Fibroblast of lung (primary cell): ENCODE measurements at regions not wholly inside any gene's neighbourhood (a gene's known extent, or its start where the extent isn't known, plus 50 kb on each side); places are given as distances from the start of the nearest gene placed in this dataset.

Source experiments
- DNase-seq, 2 donors: peaks; one replicate each; pipeline versions ENCODE4 v3.0.0 to v3.0.0-alpha.2; 2010; ENCODE audit warnings: low read depth in 2 of 2
- H2AFZ ChIP-seq: 2 replicates; pipeline ENCODE4 v1.5.1; 2012; ENCODE audit warnings: low read length, control low read depth, inconsistent platforms
- H3K27ac ChIP-seq: 2 replicates; pipeline ENCODE4 v1.5.1; 2011; ENCODE audit warnings: low read length, control low read depth; ENCODE audit not compliant: insufficient read depth
- H3K27me3 ChIP-seq: 2 replicates; pipeline ENCODE4 v1.5.1; 2011; ENCODE audit warnings: mild to moderate bottlenecking, low read length; ENCODE audit not compliant: control insufficient read depth, insufficient read depth
- H3K36me3 ChIP-seq: 2 replicates; pipeline ENCODE4 v1.5.1; 2011; ENCODE audit warnings: low read length; ENCODE audit not compliant: control insufficient read depth, insufficient read depth
- H3K4me1 ChIP-seq: 2 replicates; pipeline ENCODE4 v1.5.1; 2011; ENCODE audit warnings: low read length; ENCODE audit not compliant: control insufficient read depth, insufficient read depth; ENCODE audit errors: extremely low read depth
- H3K4me2 ChIP-seq: 2 replicates; pipeline ENCODE4 v1.5.1; 2011; ENCODE audit warnings: low read length, control low read depth; ENCODE audit not compliant: insufficient read depth; ENCODE audit errors: extremely low read depth
- H3K4me3 ChIP-seq, 4 experiments: fragments of 200-600 bp in 1 of 4; sonication (generic) in 1 of 4; replicated peaks in 1 of 4; 2 replicates each; pipeline ENCODE4 v1.5.1; 2011 to 2016; ENCODE audit warnings: low read length in 4 of 4, low read depth in 3 of 4, mild to moderate bottlenecking in 3 of 4, control low read depth in 2 of 4, inconsistent platforms in 1 of 4, mixed read lengths in 1 of 4; ENCODE audit not compliant: insufficient read depth in 1 of 4; ENCODE audit errors: control extremely low read depth in 1 of 4
- H3K79me2 ChIP-seq: 2 replicates; pipeline ENCODE4 v1.5.1; 2012; ENCODE audit warnings: mild to moderate bottlenecking, low read length, inconsistent platforms; ENCODE audit not compliant: control insufficient read depth, insufficient read depth
- H3K9ac ChIP-seq: 2 replicates; pipeline ENCODE4 v1.5.1; 2011; ENCODE audit warnings: mild to moderate bottlenecking, low read length, control low read depth; ENCODE audit not compliant: insufficient read depth
- H3K9me3 ChIP-seq: 2 replicates; pipeline ENCODE4 v1.5.1; 2012; ENCODE audit warnings: low read depth, low read length; ENCODE audit not compliant: control insufficient read depth, insufficient read depth
- H4K20me1 ChIP-seq: 2 replicates; pipeline ENCODE4 v1.5.1; 2011; ENCODE audit warnings: low read length; ENCODE audit not compliant: control insufficient read depth, insufficient read depth; ENCODE audit errors: extremely low read depth
- EZH2 ChIP-seq: IDR thresholded peaks from 2 replicates; pipeline ENCODE4 v1.5.1; 2012; ENCODE audit warnings: low read length, control low read depth, mild to moderate bottlenecking; ENCODE audit errors: missing control alignments
- TF ChIP-seq, protein P1 (sequence below), 2 donors: IDR thresholded peaks in 1 of 2; conservative IDR thresholded peaks in 1 of 2; 1 replicate in 1 of 2; 2 replicates in 1 of 2; pipeline ENCODE4 v1.5.1; 2011 to 2012; ENCODE audit warnings: low read length in 2 of 2, control low read depth in 1 of 2, inconsistent platforms in 1 of 2, low read depth in 1 of 2, mild to moderate bottlenecking in 1 of 2

DNA sequence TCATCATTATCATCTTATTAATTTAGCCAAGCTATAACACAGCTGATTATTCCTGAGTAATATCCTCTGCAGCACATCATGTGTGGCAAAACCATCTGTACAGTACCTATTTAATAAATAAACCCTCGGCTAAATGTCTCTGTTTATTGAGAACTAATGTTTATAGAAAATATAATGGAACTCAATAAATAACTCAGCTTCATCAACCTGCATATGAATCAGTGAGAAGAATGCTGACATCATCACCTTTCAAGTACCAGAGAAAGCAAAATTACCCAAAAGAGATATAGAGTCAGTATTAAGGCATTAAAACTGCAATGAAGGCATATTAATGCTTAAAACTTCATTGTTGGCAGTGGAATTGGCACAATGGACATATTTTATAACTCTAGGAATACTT lies 558.3 kb downstream of the PLCL1 start:
- Histone ChIP-seq H2AFZ (no peak overlapping the region), H3K36me3 (no peaks in the 10 kb centered on the region), H4K20me1 (no peaks in the 10 kb centered on the region), H3K27ac (no peak overlapping the region), H3K9ac (no peak overlapping the region), H3K27me3 (no peaks in the 10 kb centered on the region), H3K9me3 (no peaks in the 10 kb centered on the region), H3K4me3 (no peak overlapping the region), H3K4me1 (no peaks in the 10 kb centered on the region), H3K4me2 (no peak overlapping the region), H3K79me2 (no peaks in the 10 kb centered on the region)
- TF ChIP-seq, protein P1, sequence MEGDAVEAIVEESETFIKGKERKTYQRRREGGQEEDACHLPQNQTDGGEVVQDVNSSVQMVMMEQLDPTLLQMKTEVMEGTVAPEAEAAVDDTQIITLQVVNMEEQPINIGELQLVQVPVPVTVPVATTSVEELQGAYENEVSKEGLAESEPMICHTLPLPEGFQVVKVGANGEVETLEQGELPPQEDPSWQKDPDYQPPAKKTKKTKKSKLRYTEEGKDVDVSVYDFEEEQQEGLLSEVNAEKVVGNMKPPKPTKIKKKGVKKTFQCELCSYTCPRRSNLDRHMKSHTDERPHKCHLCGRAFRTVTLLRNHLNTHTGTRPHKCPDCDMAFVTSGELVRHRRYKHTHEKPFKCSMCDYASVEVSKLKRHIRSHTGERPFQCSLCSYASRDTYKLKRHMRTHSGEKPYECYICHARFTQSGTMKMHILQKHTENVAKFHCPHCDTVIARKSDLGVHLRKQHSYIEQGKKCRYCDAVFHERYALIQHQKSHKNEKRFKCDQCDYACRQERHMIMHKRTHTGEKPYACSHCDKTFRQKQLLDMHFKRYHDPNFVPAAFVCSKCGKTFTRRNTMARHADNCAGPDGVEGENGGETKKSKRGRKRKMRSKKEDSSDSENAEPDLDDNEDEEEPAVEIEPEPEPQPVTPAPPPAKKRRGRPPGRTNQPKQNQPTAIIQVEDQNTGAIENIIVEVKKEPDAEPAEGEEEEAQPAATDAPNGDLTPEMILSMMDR (conservative IDR thresholded peaks at IDR 0.05 in 1 of 2, IDR thresholded peaks at IDR 0.05 in 1 of 2; ENCODE audit: low read depth in 1 of 2, low read length in 2 of 2): no peak
- no peak for TF ChIP-seq EZH2
- no peak for DNase-seq

DNA sequence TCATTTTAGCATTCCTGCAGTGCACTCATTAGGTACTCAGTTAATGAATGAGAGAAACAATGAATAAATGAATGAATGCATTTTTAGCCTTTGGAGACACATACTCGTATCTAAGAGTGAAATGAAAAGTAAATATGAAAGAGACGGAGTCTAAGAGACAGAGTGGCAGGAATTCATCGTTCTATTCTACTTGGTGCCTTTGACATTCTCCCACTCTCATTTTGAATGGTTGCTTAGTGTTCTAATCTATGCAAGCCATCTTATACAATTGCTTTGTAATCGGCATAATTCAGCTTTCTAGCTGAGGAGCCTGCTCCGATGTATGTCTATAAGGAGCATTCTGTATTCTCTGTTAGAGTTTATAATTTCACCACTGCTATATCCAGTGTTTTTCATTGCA lies 554.9 kb downstream of the PLCL1 start:
- H3K27me3 ChIP-seq: no peaks in the 10 kb centered on the region
- TF ChIP-seq, protein P1 (conservative IDR thresholded peaks at IDR 0.05 in 1 of 2, IDR thresholded peaks at IDR 0.05 in 1 of 2; ENCODE audit: low read depth in 1 of 2, low read length in 2 of 2): no peak
- no peak for TF ChIP-seq EZH2
- H3K9me3 ChIP-seq: no peaks in the 10 kb centered on the region
- H3K79me2 ChIP-seq: no peaks in the 10 kb centered on the region
- H2AFZ ChIP-seq: no peak overlapping the region
- H3K36me3 ChIP-seq: no peaks in the 10 kb centered on the region
- no peak overlapping the region for H3K9ac ChIP-seq
- no peak for DNase-seq
- no peak overlapping the region for H3K27ac ChIP-seq
- no peak overlapping the region for H3K4me3 ChIP-seq
- H4K20me1 ChIP-seq: no peaks in the 10 kb centered on the region
- no peaks in the 10 kb centered on the region for H3K4me1 ChIP-seq
- no peak overlapping the region for H3K4me2 ChIP-seq

DNA sequence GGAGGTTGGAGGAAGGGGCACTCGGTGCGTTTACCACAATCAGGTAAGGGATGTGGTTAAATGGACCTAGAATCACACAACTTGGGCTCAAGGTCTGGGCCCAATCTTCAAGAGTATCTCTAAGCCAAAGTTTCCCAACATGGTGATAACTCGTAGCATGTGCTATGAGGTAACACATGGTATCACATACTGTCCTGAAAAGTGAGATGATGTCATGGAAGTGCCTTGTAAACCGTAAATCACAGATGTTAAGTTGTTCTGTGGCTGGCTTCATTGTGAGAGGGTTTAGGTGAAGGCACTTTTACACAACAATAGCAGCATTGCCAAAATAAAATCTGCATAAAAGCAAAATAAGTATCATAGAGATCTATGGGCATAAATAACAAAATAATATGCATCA lies 551.8 kb downstream of the PLCL1 start:
- Histone ChIP-seq H3K27ac (no peak overlapping the region), H4K20me1 (no peaks in the 10 kb centered on the region), H3K27me3 (no peaks in the 10 kb centered on the region), H3K4me2 (no peak overlapping the region), H3K9ac (no peak overlapping the region), H3K9me3 (no peaks in the 10 kb centered on the region), H3K36me3 (no peaks in the 10 kb centered on the region), H3K79me2 (no peaks in the 10 kb centered on the region), H2AFZ (no peak overlapping the region), H3K4me1 (no peaks in the 10 kb centered on the region), H3K4me3 (no peak overlapping the region)
- TF ChIP-seq EZH2: no peak
- TF ChIP-seq, protein P1 (conservative IDR thresholded peaks at IDR 0.05 in 1 of 2, IDR thresholded peaks at IDR 0.05 in 1 of 2; ENCODE audit: low read depth in 1 of 2, low read length in 2 of 2): no peak
- DNase-seq: no peak
